Stomach (tissue), 8 donors: ENCODE measurements at regions not wholly inside any gene's neighbourhood (a gene's known extent, or its start where the extent isn't known, plus 50 kb on each side); places are given as distances from the start of the nearest gene placed in this dataset.

ENCODE experiments used
- DNase-seq, 2 donors: peaks; one replicate each; pipeline versions ENCODE4 v3.0.0 to v3.0.0-alpha.2; 2013 to 2019
- H3K27ac ChIP-seq, 5 donors: fragments of 200-600 bp in 4 of 5; sonication (generic) in 4 of 5; one replicate each; pipeline ENCODE4 v1.5.1; 2013 to 2019; ENCODE audit warnings: mild to moderate bottlenecking in 1 of 5, moderate library complexity in 1 of 5
- H3K27me3 ChIP-seq, 3 donors: fragments of 200-600 bp; sonication (generic); one replicate each; pipeline ENCODE4 v1.5.1; 2017 to 2019; ENCODE audit warnings: mixed run types in 1 of 3
- H3K36me3 ChIP-seq, 4 donors: fragments of 200-600 bp; sonication (generic); 1 replicate in 3 of 4; 2 replicates in 1 of 4; pipeline ENCODE4 v1.5.1; 2016 to 2019
- H3K4me1 ChIP-seq, 4 donors: fragments of 200-600 bp; sonication (generic); one replicate each; pipeline ENCODE4 v1.5.1; 2016 to 2019
- H3K4me3 ChIP-seq, 4 donors: fragments of 200-600 bp; sonication (generic) in 3 of 4; one replicate each; pipeline ENCODE4 v1.5.1; 2016 to 2019; ENCODE audit warnings: mild to moderate bottlenecking in 1 of 4
- H3K9me3 ChIP-seq, 4 donors: fragments of 200-600 bp; sonication (generic); one replicate each; pipeline ENCODE4 v1.5.1; 2016 to 2019
- EP300 ChIP-seq: sonication (generic); formaldehyde crosslinking; IDR thresholded peaks from one replicate; pipeline ENCODE4 v1.6.1; 2017; ENCODE audit warnings: antibody characterized with exemption
- POLR2A ChIP-seq, 4 donors: fragments of 450-650 bp; IDR thresholded peaks; one replicate each; pipeline ENCODE4 v1.6.1; 2016; ENCODE audit warnings: antibody characterized with exemption in 4 of 4, control low read depth in 2 of 4, mild to moderate bottlenecking in 1 of 4, moderate library complexity in 1 of 4
- POLR2AphosphoS5 ChIP-seq, 3 donors: sonication (generic); formaldehyde crosslinking; IDR thresholded peaks; one replicate each; pipeline ENCODE4 v1.6.1; 2016; ENCODE audit warnings: antibody characterized with exemption in 3 of 3
- WGBS, 5 donors: extraction: QIAGEN DNeasy Blood & Tissue Kit in 3 of 5; methylation state at CpG; one replicate each; pipeline versions ENCODE4 v1.1.5 to v1.1.7; 2013 to 2018; 5-methylcytosine and 5-hydroxymethylcytosine counted together
- intact Hi-C: fragments of 100-400 bp; cut with DNase I; formaldehyde crosslinking; loops from one replicate; pipeline ENCODE4 v1.15.1; 2023; ENCODE audit warnings: low total_unique reads
- TF ChIP-seq, protein P1 (sequence below), 7 experiments: fragments of 450-650 bp in 4 of 7; fragments of 200-600 bp in 3 of 7; sonication (generic) in 3 of 7; IDR thresholded peaks; one replicate each; pipeline ENCODE4 v1.5.1; 2016 to 2019; ENCODE audit warnings: antibody characterized with exemption in 7 of 7, control low read depth in 2 of 7, mild to moderate bottlenecking in 1 of 7
- donor health status: healthy with polysubstance abuse.
- donor health status: Bipolar disorder and iron deficiency.
- donor health status: healthy.

GRCh38 chr11:106179048-106179447 lies 101.6 kb downstream of the AASDHPPT start:
- Histone ChIP-seq H3K4me1 (peaks cover 0 to 3% (median 0%) of the 10 kb centered on the region in 4 donors), H3K27ac (no peak overlapping the region), H3K36me3 (no peaks in the 10 kb centered on the region), H3K4me3 (no peak overlapping the region), H3K27me3 (no peaks in the 10 kb centered on the region), H3K9me3 (no peaks in the 10 kb centered on the region)
- WGBS, 5 donors, result 28 to 51% (median 47%) methylated on average over 1 of the region's 1 CpG
- intact Hi-C loops, result no loop called here
- peak in 1 of 2 donors; percentile 30 for DNase-seq
- TF ChIP-seq, protein P1, sequence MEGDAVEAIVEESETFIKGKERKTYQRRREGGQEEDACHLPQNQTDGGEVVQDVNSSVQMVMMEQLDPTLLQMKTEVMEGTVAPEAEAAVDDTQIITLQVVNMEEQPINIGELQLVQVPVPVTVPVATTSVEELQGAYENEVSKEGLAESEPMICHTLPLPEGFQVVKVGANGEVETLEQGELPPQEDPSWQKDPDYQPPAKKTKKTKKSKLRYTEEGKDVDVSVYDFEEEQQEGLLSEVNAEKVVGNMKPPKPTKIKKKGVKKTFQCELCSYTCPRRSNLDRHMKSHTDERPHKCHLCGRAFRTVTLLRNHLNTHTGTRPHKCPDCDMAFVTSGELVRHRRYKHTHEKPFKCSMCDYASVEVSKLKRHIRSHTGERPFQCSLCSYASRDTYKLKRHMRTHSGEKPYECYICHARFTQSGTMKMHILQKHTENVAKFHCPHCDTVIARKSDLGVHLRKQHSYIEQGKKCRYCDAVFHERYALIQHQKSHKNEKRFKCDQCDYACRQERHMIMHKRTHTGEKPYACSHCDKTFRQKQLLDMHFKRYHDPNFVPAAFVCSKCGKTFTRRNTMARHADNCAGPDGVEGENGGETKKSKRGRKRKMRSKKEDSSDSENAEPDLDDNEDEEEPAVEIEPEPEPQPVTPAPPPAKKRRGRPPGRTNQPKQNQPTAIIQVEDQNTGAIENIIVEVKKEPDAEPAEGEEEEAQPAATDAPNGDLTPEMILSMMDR (IDR thresholded peaks at IDR 0.05), result no peak
- no peak for TF ChIP-seq POLR2A (IDR thresholded peaks at IDR 0.05)
- TF ChIP-seq EP300, result no peak
- no peak for TF ChIP-seq POLR2AphosphoS5 (IDR thresholded peaks at IDR 0.05)

- intact Hi-C loops, result no loop called here
- Histone ChIP-seq H3K27ac (no peak overlapping the region), H3K36me3 (no peaks in the 10 kb centered on the region), H3K4me3 (no peak overlapping the region), H3K9me3 (no peaks in the 10 kb centered on the region), H3K27me3 (no peaks in the 10 kb centered on the region), H3K4me1 (no peaks in the 10 kb centered on the region)
- TF ChIP-seq POLR2A (IDR thresholded peaks at IDR 0.05), result no peak
- TF ChIP-seq EP300, result no peak
- TF ChIP-seq, protein P1 (IDR thresholded peaks at IDR 0.05), result no peak
- TF ChIP-seq POLR2AphosphoS5 (IDR thresholded peaks at IDR 0.05), result no peak
- DNase-seq, result no peak
- WGBS, 5 donors, result 77 to 82% (median 81%) methylated on average over 2 of the region's 2 CpGs
Observed at GRCh38 chr11:106186630-106187029, 109.2 kb downstream of the AASDHPPT start.

DNA sequence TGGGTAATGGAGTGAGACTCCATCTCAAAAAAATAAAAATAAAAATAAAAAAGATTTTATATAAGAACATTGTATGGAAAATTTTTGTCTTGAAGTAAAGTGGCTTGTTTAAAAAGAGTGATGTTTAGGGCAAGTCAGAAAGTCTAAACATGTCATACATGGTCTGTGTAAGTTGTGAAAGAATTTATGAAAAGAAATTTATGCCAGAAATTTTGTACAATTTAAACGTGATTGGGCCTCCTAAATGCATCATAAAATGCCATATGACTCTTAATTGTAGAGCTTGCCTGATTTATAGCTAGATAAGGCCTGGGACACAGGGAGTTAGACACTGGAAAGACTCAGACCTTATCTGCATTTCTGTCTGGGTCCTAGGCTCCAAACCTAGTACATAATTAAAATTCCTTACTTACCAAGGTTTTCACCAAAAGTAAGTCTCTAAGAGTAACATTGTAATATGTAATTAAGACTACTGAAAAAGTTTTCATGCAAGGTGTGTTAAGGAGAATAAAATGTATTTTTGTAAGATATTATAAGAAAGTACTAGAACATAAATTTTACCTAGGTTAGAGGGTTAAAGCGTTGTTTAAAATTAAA lies 110.5 kb downstream of the AASDHPPT start:
- Histone ChIP-seq H3K27ac (no peak overlapping the region), H3K36me3 (no peaks in the 10 kb centered on the region), H3K27me3 (no peaks in the 10 kb centered on the region), H3K4me3 (no peak overlapping the region), H3K4me1 (no peaks in the 10 kb centered on the region), H3K9me3 (no peaks in the 10 kb centered on the region)
- no peak for DNase-seq
- intact Hi-C loops, result no loop called here
- 29 to 58% (median 33%) methylated on average over 2 of the region's 2 CpGs for WGBS, 5 donors
- TF ChIP-seq EP300 (no peak), POLR2AphosphoS5 (IDR thresholded peaks at IDR 0.05) (no peak), POLR2A (IDR thresholded peaks at IDR 0.05) (no peak)
- TF ChIP-seq, protein P1 (IDR thresholded peaks at IDR 0.05), result no peak

DNA sequence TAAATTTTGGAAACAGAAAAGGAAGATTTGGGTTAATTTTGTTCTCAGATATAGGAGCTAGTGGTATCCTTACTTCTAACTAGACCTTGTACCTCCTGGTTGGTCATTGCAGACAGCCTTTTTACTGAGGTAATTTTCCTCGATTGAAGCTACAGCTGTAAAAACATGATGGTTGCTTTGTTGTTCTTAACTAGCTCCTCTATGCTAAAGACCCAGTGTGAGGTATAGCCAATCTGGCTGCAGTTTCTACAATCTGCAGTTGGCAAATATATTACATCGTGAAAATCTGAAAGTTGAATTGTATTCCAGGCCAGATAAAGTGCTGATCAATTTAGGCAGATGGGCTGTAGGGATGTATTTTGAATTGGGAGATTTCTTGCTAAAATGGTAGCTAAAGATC lies 116.5 kb downstream of the AASDHPPT start:
- H3K27ac ChIP-seq, result no peak overlapping the region

More for the DNA sequence above, 116.5 kb downstream of the AASDHPPT start:
- no peak overlapping the region for H3K4me3 ChIP-seq
- no peak for DNase-seq
- intact Hi-C loops, result no loop called here
- TF ChIP-seq POLR2A (IDR thresholded peaks at IDR 0.05) (no peak), EP300 (no peak), POLR2AphosphoS5 (IDR thresholded peaks at IDR 0.05) (no peak)
- TF ChIP-seq, protein P1 (IDR thresholded peaks at IDR 0.05), result no peak
- no peaks in the 10 kb centered on the region for H3K36me3 ChIP-seq
- no peaks in the 10 kb centered on the region for H3K9me3 ChIP-seq
- no peaks in the 10 kb centered on the region for H3K27me3 ChIP-seq
- H3K4me1 ChIP-seq, result no peaks in the 10 kb centered on the region
- 52 to 65% (median 60%) methylated on average over 2 of the region's 2 CpGs for WGBS, 5 donors
